ENCODE measurements at regions not wholly inside any gene's neighbourhood (a gene's known extent, or its start where the extent isn't known, plus 50 kb on each side); places are given as distances from the start of the nearest gene placed in this dataset.

GRCh38 chr7:19352305-19352695 is 207.1 kb upstream of the FERD3L start (continued):
- no peak for TF ChIP-seq RBBP5 (IDR thresholded peaks at IDR 0.05; ENCODE audit: borderline replicate concordance, low read depth, low read length)

All from H1 (cell line).